Memory B cell (primary cell): ENCODE measurements at regions not wholly inside any gene's neighbourhood (a gene's known extent, or its start where the extent isn't known, plus 50 kb on each side); places are given as distances from the start of the nearest gene placed in this dataset.

Experiments
- ATAC-seq: fragments of 150-1000 bp; cut with Tn5 transposase; 2 replicates; pipeline ENCODE4 v1.10.0; 2021; ENCODE audit warnings: low read depth, mild to moderate bottlenecking, moderate library complexity
- DNase-seq, 2 donors: peaks; one replicate each; pipeline ENCODE4 v3.0.0; 2022; ENCODE audit warnings: low spot score in 2 of 2
- H3K27ac Mint-ChIP-seq: one replicate; pipeline ENCODE4 v1.8.0; 2022; ENCODE audit warnings: mild to moderate bottlenecking, moderate library complexity, mixed read lengths
- H3K27me3 Mint-ChIP-seq: one replicate; pipeline ENCODE4 v1.8.0; 2022; ENCODE audit warnings: mixed read lengths
- H3K36me3 Mint-ChIP-seq: one replicate; pipeline ENCODE4 v1.8.0; 2022; ENCODE audit warnings: mild to moderate bottlenecking, mixed read lengths
- H3K4me1 Mint-ChIP-seq: one replicate; pipeline ENCODE4 v1.8.0; 2022; ENCODE audit warnings: mixed read lengths
- H3K4me3 Mint-ChIP-seq: one replicate; pipeline ENCODE4 v1.8.0; 2022; ENCODE audit warnings: mild to moderate bottlenecking, moderate library complexity, mixed read lengths
- H3K9me3 Mint-ChIP-seq: one replicate; pipeline ENCODE4 v1.8.0; 2022; ENCODE audit warnings: mixed read lengths

DNA sequence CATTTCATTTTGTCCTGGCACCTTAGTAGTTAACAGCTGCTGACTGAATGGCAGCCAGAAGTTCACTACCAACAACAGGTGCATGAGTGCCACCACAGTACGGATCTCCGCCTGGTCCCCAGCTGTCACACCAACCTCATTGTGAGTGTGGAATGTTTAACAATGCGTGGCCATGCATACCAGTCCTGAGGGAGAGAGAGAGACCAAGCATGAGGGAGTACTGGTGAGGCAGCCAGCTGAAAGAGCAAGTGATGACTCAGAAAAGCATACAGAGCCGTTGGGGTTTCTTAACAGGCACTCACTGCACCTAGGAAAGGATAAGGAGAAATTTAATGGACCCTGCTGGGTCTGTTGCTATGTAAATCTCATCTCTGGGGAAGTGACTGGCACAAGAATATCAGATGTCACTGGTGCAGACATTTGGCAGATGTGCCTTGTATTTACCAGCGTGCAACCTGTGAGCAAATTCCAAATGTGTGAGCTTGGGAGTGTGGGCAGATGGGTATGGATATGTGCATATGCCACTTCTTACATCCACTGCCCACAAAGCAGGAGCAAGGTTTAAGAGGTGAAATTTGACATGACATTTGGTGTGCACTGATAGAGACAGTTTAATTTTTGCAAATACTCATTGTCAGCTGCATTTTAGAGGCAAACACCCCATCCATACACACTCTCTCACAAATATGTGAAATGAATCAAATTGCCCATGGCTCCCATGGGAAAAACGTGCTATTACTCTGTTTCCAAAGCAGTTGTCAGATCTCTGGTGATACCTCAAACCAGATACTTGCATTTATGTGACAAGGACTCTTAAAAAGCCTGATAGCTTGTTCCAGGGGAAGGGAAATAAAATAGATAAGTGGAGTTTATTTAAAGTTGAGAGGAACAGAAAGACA is 245.2 kb upstream of the ARPP21 start:
- H3K9me3 Mint-ChIP-seq: peaks cover 6% of the 10 kb centered on the region
- no peaks in the 10 kb centered on the region for H3K36me3 Mint-ChIP-seq
- no peaks in the 10 kb centered on the region for H3K4me1 Mint-ChIP-seq
- ATAC-seq (no peak), DNase-seq (no peak)
- H3K27ac Mint-ChIP-seq: no peak overlapping the region
- no peak overlapping the region for H3K4me3 Mint-ChIP-seq
- no peaks in the 10 kb centered on the region for H3K27me3 Mint-ChIP-seq

DNA sequence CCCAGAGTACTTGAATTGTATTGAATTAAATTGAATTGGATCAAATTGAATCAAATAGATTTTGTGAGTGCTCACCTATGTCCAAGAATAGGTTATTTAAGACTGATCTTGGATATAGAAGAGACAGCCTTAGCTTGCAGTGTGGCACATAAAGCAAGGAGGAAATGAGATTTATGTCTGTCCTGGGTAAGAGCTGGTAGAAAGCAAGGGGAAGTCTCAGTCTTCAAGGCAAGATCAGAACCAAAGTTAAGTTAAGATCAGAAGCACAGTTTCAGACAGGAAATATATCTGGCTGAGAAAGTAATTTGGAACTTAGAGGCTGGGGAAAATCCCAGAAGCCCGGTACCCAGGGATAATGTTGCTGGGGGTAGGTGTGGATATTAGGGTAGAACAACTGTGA is 244.4 kb upstream of the ARPP21 start:
- Mint-ChIP-seq H3K27ac (no peak overlapping the region), H3K4me1 (no peaks in the 10 kb centered on the region), H3K27me3 (no peaks in the 10 kb centered on the region), H3K4me3 (no peak overlapping the region), H3K36me3 (no peaks in the 10 kb centered on the region), H3K9me3 (peaks cover 8% of the 10 kb centered on the region)
- DNase-seq (no peak), ATAC-seq (no peak)

DNA sequence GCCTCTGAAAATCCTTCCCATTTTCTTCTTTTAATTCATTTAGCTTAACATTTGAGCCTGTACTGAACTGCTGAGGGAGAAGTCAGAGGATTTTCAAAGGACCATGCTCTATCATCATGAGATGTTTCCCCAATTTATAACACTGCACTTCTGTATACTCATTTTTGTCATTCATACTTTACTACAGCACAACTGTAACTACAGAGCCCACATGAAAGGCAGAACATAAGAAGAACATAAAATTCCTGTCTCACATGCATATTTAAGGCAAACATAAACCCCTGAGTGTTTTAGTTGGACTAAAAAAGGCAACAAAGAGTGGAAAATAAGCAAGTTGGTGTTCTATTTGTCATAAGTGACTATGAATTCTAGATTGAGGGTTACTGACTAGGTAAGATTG is 237.7 kb upstream of the ARPP21 start:
- no peak for DNase-seq
- H3K36me3 Mint-ChIP-seq: no peaks in the 10 kb centered on the region
- no peak overlapping the region for H3K4me3 Mint-ChIP-seq
- no peak overlapping the region for H3K27ac Mint-ChIP-seq
- ATAC-seq: no peak
- no peaks in the 10 kb centered on the region for H3K27me3 Mint-ChIP-seq
- peaks cover 4% of the 10 kb centered on the region for H3K9me3 Mint-ChIP-seq
- H3K4me1 Mint-ChIP-seq: no peaks in the 10 kb centered on the region

GRCh38 chr3:35404571-35404970 is 234.8 kb upstream of the ARPP21 start:
- H3K27ac Mint-ChIP-seq: no peak overlapping the region
- DNase-seq: no peak
- no peaks in the 10 kb centered on the region for H3K36me3 Mint-ChIP-seq
- no peak overlapping the region for H3K4me3 Mint-ChIP-seq
- H3K4me1 Mint-ChIP-seq: no peaks in the 10 kb centered on the region
- peaks cover 4% of the 10 kb centered on the region for H3K9me3 Mint-ChIP-seq
- no peaks in the 10 kb centered on the region for H3K27me3 Mint-ChIP-seq
- no peak for ATAC-seq

DNA sequence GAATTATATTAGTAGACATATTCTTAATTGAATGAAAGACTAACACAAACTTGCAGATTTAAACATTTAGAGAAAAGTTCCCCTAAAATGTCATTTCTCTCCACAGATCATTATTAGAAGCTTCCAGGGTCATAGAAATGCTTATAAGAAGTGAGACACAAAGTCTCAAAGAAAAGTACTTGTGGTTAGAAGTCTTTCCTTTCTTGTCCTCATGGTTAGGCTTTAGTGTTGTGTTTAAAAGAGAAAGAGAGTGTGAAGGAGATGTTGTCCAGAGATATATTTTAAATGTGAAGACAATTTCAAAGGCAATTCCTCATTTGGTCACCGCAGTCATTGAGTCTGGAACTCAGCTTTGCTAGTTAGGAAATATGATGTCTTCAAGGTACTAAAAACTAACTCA is 230.4 kb upstream of the ARPP21 start:
- Mint-ChIP-seq H3K27me3 (no peaks in the 10 kb centered on the region), H3K36me3 (no peaks in the 10 kb centered on the region), H3K4me1 (no peaks in the 10 kb centered on the region), H3K9me3 (peaks cover 4% of the 10 kb centered on the region), H3K27ac (no peak overlapping the region), H3K4me3 (no peak overlapping the region)
- no peak for ATAC-seq
- DNase-seq: no peak

DNA sequence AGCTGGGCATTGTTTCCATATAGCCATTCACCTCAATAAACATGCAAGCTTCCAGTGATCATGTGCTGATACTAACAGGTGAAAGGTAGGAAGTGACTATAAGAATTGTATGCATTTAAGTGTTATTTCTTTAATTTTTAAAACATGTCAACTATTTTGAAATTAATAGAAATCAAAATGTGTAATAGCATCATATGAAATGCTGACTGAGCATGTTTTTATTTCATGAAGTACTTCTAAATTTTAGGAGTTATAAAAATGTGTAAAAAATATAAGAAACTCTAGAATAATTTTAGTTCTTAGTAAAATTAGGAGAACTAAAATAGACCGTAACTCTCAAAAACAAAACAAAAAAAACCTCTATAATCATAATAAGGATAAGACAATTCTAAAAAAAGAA is 229.3 kb upstream of the ARPP21 start:
- no peaks in the 10 kb centered on the region for H3K27me3 Mint-ChIP-seq
- ATAC-seq (no peak), DNase-seq (no peak)
- H3K9me3 Mint-ChIP-seq: peaks cover 4% of the 10 kb centered on the region
- no peaks in the 10 kb centered on the region for H3K4me1 Mint-ChIP-seq
- H3K36me3 Mint-ChIP-seq: no peaks in the 10 kb centered on the region
- no peak overlapping the region for H3K27ac Mint-ChIP-seq
- H3K4me3 Mint-ChIP-seq: no peak overlapping the region

DNA sequence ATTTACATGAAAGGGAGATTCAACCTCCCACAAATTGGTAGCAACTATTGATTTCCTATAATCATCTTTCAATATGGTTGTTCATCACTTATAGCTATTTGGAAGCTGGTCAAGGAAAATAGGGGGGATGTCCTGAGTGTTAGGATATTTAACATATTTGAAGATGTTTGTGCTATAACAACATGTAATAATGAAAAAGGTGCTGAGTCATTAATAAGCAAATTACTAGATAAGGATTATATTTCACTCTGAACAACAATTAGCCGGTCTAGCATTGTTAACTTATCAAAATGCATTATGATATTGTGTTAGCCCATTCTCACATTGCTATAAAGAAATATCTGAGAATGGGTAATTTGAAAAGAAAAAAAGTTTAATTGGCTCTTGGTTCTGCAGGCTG is 225.8 kb upstream of the ARPP21 start:
- DNase-seq: no peak
- Mint-ChIP-seq H3K36me3 (no peaks in the 10 kb centered on the region), H3K27me3 (no peaks in the 10 kb centered on the region), H3K4me3 (no peak overlapping the region), H3K4me1 (no peaks in the 10 kb centered on the region), H3K27ac (no peak overlapping the region), H3K9me3 (no peaks in the 10 kb centered on the region)
- ATAC-seq: no peak

GRCh38 chr3:35417080-35417479 is 222.2 kb upstream of the ARPP21 start:
- ATAC-seq: no peak
- H3K27me3 Mint-ChIP-seq: no peaks in the 10 kb centered on the region
- H3K4me3 Mint-ChIP-seq: no peak overlapping the region
- no peaks in the 10 kb centered on the region for H3K4me1 Mint-ChIP-seq
- no peak overlapping the region for H3K27ac Mint-ChIP-seq
- DNase-seq: no peak
- H3K9me3 Mint-ChIP-seq: no peaks in the 10 kb centered on the region
- no peaks in the 10 kb centered on the region for H3K36me3 Mint-ChIP-seq

- no peaks in the 10 kb centered on the region for H3K27me3 Mint-ChIP-seq
- H3K9me3 Mint-ChIP-seq: peaks cover 2% of the 10 kb centered on the region
- no peak for DNase-seq
- no peak overlapping the region for H3K4me3 Mint-ChIP-seq
- no peak overlapping the region for H3K27ac Mint-ChIP-seq
- H3K36me3 Mint-ChIP-seq: no peaks in the 10 kb centered on the region
- ATAC-seq: no peak
- no peaks in the 10 kb centered on the region for H3K4me1 Mint-ChIP-seq
Measured at GRCh38 chr3:35422101-35422500, 217.2 kb upstream of the ARPP21 start.

- Mint-ChIP-seq H3K4me1 (no peaks in the 10 kb centered on the region), H3K4me3 (no peak overlapping the region), H3K9me3 (peaks cover 3% of the 10 kb centered on the region), H3K27ac (no peak overlapping the region), H3K27me3 (no peaks in the 10 kb centered on the region), H3K36me3 (no peaks in the 10 kb centered on the region)
- DNase-seq: no peak
- no peak for ATAC-seq
Measured at GRCh38 chr3:35422836-35423601, 216.3 kb upstream of the ARPP21 start.

DNA sequence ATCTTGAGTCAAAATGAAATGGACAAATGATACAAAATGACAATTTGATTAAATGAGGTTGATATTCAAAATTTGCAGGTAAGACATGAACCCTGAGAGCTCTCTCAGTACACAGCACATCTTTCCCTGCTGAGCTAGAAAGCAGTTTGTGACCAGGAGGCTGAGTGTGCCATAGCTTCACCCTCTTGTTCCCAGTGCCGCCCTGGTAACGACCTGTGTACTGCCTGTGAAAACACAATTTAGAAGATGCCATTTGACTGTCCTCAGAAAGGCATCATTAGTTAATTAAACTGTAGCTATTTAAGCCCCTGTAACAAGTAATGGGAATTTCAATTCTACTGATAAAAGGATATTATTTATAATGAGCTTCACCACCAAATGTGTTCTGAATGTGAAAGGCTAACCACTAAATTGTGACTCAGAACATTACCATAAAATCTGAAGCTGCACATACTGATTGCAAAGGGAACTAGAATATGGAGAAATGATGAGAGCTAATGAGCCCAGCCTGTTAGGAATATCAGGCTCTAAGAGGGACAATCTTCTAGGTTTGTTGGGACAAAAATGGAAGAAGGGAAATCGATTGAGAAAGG is 212.9 kb upstream of the ARPP21 start:
- no peaks in the 10 kb centered on the region for H3K27me3 Mint-ChIP-seq
- no peaks in the 10 kb centered on the region for H3K36me3 Mint-ChIP-seq
- H3K4me3 Mint-ChIP-seq: no peak overlapping the region
- no peaks in the 10 kb centered on the region for H3K4me1 Mint-ChIP-seq
- no peak for ATAC-seq
- H3K27ac Mint-ChIP-seq: no peak overlapping the region
- peaks cover 3% of the 10 kb centered on the region for H3K9me3 Mint-ChIP-seq
- DNase-seq: no peak

GRCh38 chr3:35437381-35437780 is 201.9 kb upstream of the ARPP21 start:
- H3K27ac Mint-ChIP-seq: no peak overlapping the region
- no peak overlapping the region for H3K4me3 Mint-ChIP-seq
- ATAC-seq: no peak
- no peaks in the 10 kb centered on the region for H3K27me3 Mint-ChIP-seq
- peaks cover 2% of the 10 kb centered on the region for H3K9me3 Mint-ChIP-seq
- H3K4me1 Mint-ChIP-seq: no peaks in the 10 kb centered on the region
- no peak for DNase-seq
- H3K36me3 Mint-ChIP-seq: no peaks in the 10 kb centered on the region

- peaks cover 2% of the 10 kb centered on the region for H3K9me3 Mint-ChIP-seq
- H3K4me3 Mint-ChIP-seq: no peak overlapping the region
- H3K27ac Mint-ChIP-seq: no peak overlapping the region
- no peaks in the 10 kb centered on the region for H3K27me3 Mint-ChIP-seq
- ATAC-seq: no peak
- H3K36me3 Mint-ChIP-seq: no peaks in the 10 kb centered on the region
- DNase-seq: no peak
- H3K4me1 Mint-ChIP-seq: no peaks in the 10 kb centered on the region
Measured at GRCh38 chr3:35438101-35438500, 201.2 kb upstream of the ARPP21 start.

DNA sequence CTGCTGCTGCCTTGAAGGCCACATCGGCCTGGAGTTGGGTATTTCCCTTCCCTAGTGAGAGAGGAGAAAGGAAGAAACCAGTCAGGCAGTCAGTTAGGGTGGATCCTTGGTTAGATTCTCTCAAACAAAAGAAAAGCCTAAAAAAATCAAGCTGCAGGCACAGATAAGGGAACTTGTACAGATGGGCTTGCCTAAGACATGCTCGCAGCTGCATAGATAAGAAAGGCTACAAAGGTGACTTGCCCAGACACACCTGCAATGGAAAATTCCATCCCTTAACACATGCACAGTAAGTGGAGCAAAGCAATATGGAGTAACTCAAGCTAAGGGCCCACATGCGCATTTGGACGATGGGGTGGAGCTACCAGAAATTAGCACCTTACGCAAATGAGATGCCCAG is 199.7 kb upstream of the ARPP21 start:
- peaks cover 4% of the 10 kb centered on the region for H3K9me3 Mint-ChIP-seq
- no peak overlapping the region for H3K27ac Mint-ChIP-seq
- ATAC-seq (no peak), DNase-seq (no peak)
- no peak overlapping the region for H3K4me3 Mint-ChIP-seq
- H3K27me3 Mint-ChIP-seq: no peaks in the 10 kb centered on the region
- H3K36me3 Mint-ChIP-seq: no peaks in the 10 kb centered on the region
- H3K4me1 Mint-ChIP-seq: no peaks in the 10 kb centered on the region
